ENCODE measurements at regions not wholly inside any gene's neighbourhood (a gene's known extent, or its start where the extent isn't known, plus 50 kb on each side); places are given as distances from the start of the nearest gene placed in this dataset.

DNA sequence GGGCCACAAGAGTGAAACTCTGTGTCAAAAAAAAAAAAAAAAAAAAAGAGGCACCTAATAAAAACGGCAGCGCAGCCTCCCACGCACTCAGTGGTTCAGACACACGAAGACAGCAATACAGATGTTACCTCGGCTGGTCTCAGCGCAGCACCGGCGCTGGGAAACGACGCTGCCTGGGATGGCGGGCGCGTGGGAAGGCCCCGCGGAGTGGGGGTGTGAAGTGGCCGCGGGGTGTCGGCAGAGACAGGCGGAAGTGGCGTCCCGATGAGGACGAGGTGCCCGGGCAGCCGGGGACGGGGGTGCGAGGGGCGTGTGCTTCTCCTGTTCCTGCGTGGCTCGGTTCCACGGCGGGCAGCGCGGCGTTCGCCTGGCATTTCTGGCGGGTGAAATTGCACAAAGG lies 179.4 kb downstream of the BANP start:
- H3K79me2 ChIP-seq (ENCODE audit: control insufficient read depth in 1 of 2, insufficient read depth in 2 of 2, low read length in 2 of 2): no peaks in the 10 kb centered on the region
- no peak overlapping the region for H3K14ac ChIP-seq (ENCODE audit: insufficient read length)
- H3K9ac ChIP-seq (replicated peaks in 1 of 4; ENCODE audit: extremely low read depth in 1 of 4, low read depth in 3 of 4, low read length in 3 of 4): no peak overlapping the region
- no peaks in the 10 kb centered on the region for H3K79me1 ChIP-seq (ENCODE audit: low read depth, low read length)
- H2BK20ac ChIP-seq (ENCODE audit: low read length): no peak overlapping the region
- H3K4me2 ChIP-seq (ENCODE audit: insufficient read depth in 1 of 2, low read depth in 2 of 2, low read length in 2 of 2): no peak overlapping the region
- no peak overlapping the region; the same call in 1 of the 2 replicates for H3K18ac ChIP-seq (ENCODE audit: extremely low read depth, low read length)
- H3K27me3 ChIP-seq (replicated peaks in 1 of 4; ENCODE audit: control insufficient read depth in 3 of 4, extremely low read depth in 1 of 4, insufficient read depth in 3 of 4, low read length in 3 of 4): no peaks in the 10 kb centered on the region
- no peak overlapping the region for H3K4me3 ChIP-seq (ENCODE audit: extremely low read depth in 1 of 4, insufficient read depth in 2 of 4, low read depth in 3 of 4, low read length in 4 of 4)
- no peak overlapping the region for H4K91ac ChIP-seq (replicated peaks; ENCODE audit: insufficient read length, low read length)
- no peak for TF ChIP-seq EP300 (IDR thresholded peaks at IDR 0.05; ENCODE audit: borderline replicate concordance in 1 of 2, low read depth in 2 of 2, low read length in 2 of 2)
- no peak for TF ChIP-seq JUND (IDR thresholded peaks at IDR 0.05; ENCODE audit: low read length)
- no peak for TF ChIP-seq KDM4A (IDR thresholded peaks at IDR 0.05; ENCODE audit: low read depth, low read length, severe bottlenecking)
- TF ChIP-seq GTF2F1 (IDR thresholded peaks at IDR 0.05; ENCODE audit: borderline replicate concordance, low read depth, low read length): no peak
- TF ChIP-seq CTBP2 (IDR thresholded peaks at IDR 0.05; ENCODE audit: borderline replicate concordance, insufficient read depth, insufficient read length, low read length): no peak
- TF ChIP-seq CBX5 (IDR thresholded peaks at IDR 0.05; ENCODE audit: low read depth, low read length): no peak
- no peak for FAIRE-seq
- H2BK15ac ChIP-seq (ENCODE audit: low read length): no peak overlapping the region
- H3K56ac ChIP-seq (replicated peaks; ENCODE audit: insufficient read length, low read depth, low read length): no peak overlapping the region
- H2BK120ac ChIP-seq (replicated peaks; ENCODE audit: low read depth, low read length): no peak overlapping the region
- H3K23me2 ChIP-seq (ENCODE audit: low read depth, low read length): no peaks in the 10 kb centered on the region
- ChIA-PET POLR2A (ENCODE audit: partially characterized antibody) (no interaction called here), CTCF (ENCODE audit: partially characterized antibody) (no interaction called here)
- H3K36me3 ChIP-seq (ENCODE audit: control insufficient read depth in 2 of 4, insufficient read depth in 4 of 4, low read length in 3 of 4): no peaks in the 10 kb centered on the region
- no peak overlapping the region for H2BK5ac ChIP-seq (ENCODE audit: low read depth, low read length)
- no peak overlapping the region for H3K23ac ChIP-seq (ENCODE audit: insufficient read length)
- no peak overlapping the region for H2AK5ac ChIP-seq (ENCODE audit: low read depth, low read length)
- no peak for DNase-seq (ENCODE audit: low read depth in 1 of 2, low spot score in 2 of 2)
- 95% methylated on average over 31 of the region's 36 CpGs; no CpG with 5 or more reads in 1 of the 2 experiments for WGBS, 2 experiments (ENCODE audit: extremely low coverage in 1 of 2, insufficient coverage in 1 of 2, insufficient read length in 1 of 2, insufficient replicate concordance in 2 of 2, low coverage in 1 of 2, low lambda C conversion rate in 2 of 2, missing lambda C conversion rate in 1 of 2)
- no peak overlapping the region for H4K5ac ChIP-seq (ENCODE audit: insufficient read length, low read depth, low read length)
- H2AFZ ChIP-seq (ENCODE audit: low read length): no peak overlapping the region
- H3K4me1 ChIP-seq (replicated peaks in 1 of 4; ENCODE audit: control insufficient read depth in 3 of 4, insufficient read depth in 4 of 4, low read length in 3 of 4): no peaks in the 10 kb centered on the region
- no peak overlapping the region for H2BK12ac ChIP-seq (ENCODE audit: low read depth, low read length)
- no peak overlapping the region for H3K4ac ChIP-seq (replicated peaks; ENCODE audit: insufficient read length, low read depth, low read length)
- no peaks in the 10 kb centered on the region for H4K20me1 ChIP-seq (replicated peaks in 1 of 2; ENCODE audit: control insufficient read depth in 1 of 2, insufficient read depth in 2 of 2, low read length in 2 of 2)
- H3K27ac ChIP-seq (ENCODE audit: low read depth, low read length): no peak overlapping the region
- no peak overlapping the region for H4K8ac ChIP-seq (ENCODE audit: extremely low read depth, insufficient read depth, low read length)
- H3K9me3 ChIP-seq (ENCODE audit: insufficient read depth in 2 of 2, low read depth in 1 of 2, low read length in 1 of 2): no peaks in the 10 kb centered on the region

Data from H1 (cell line).